ENCODE measurements at regions not wholly inside any gene's neighbourhood (a gene's known extent, or its start where the extent isn't known, plus 50 kb on each side); places are given as distances from the start of the nearest gene placed in this dataset.
A peak's percentile ranks its signal among the peaks of the same experiment; 100 is the strongest.

DNA sequence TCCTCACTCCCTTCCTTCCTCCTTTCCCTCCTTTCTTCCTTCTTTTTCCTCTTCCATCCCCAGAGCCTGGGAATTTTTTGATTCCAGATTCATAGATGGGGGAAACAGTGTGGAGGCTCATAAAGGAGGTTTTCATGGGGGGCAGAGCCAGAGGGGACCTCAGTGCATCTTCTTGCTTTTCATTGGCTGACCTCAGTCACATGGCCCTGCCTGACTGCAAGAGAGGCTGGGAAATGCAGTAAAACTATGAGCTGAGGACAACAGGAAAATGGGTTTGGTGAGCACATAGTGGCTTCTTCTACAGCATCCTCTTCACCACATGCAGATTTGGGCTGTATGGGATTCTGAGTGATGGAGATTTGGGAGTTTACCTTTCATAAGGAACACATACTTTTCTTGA is 437.1 kb upstream of the TBX3 start:
- in situ Hi-C loops (cut with HindIII; ENCODE audit: low sequenced_read_pairs) = no loop called here
- TF ChIP-seq, protein P1, sequence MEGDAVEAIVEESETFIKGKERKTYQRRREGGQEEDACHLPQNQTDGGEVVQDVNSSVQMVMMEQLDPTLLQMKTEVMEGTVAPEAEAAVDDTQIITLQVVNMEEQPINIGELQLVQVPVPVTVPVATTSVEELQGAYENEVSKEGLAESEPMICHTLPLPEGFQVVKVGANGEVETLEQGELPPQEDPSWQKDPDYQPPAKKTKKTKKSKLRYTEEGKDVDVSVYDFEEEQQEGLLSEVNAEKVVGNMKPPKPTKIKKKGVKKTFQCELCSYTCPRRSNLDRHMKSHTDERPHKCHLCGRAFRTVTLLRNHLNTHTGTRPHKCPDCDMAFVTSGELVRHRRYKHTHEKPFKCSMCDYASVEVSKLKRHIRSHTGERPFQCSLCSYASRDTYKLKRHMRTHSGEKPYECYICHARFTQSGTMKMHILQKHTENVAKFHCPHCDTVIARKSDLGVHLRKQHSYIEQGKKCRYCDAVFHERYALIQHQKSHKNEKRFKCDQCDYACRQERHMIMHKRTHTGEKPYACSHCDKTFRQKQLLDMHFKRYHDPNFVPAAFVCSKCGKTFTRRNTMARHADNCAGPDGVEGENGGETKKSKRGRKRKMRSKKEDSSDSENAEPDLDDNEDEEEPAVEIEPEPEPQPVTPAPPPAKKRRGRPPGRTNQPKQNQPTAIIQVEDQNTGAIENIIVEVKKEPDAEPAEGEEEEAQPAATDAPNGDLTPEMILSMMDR (IDR thresholded peaks at IDR 0.05; ENCODE audit: low read depth, low read length) = no peak
- H3K4me3 ChIP-seq (ENCODE audit: low read depth, low read length) = no peak overlapping the region
- DNase-seq (ENCODE audit: low read depth, low spot score) = no peak

DNA sequence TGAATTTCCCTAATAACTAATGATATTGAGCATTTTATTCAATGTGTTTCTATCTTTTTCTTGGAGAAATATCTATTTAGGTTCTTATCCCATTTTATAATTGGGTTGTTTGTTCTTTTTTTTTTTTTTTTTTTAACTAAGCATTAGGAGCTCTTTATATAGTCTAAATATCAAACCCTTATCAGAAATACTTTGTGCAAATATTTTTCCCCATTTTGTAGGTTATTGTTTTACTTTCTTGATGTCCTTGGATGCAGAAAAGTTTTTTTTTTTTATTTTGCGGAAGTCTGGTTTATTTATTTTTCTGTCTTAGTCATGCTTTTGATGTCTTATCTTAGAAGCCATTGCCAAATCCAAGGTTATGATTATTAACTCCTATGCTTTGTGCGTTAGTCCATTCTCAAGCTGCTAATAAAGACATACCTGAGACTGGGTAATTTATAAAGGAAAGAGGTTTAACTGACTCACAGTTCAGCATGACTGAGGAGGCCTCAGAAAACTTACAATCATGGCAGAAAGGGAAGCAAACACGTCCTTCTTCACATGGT is 434.3 kb upstream of the TBX3 start:
- TF ChIP-seq, protein P1 (IDR thresholded peaks at IDR 0.05; ENCODE audit: low read depth, low read length) = no peak
- no peak overlapping the region for H3K4me3 ChIP-seq (ENCODE audit: low read depth, low read length)
- no peak for DNase-seq (ENCODE audit: low read depth, low spot score)
- in situ Hi-C loops (cut with HindIII; ENCODE audit: low sequenced_read_pairs) = no loop called here

DNA sequence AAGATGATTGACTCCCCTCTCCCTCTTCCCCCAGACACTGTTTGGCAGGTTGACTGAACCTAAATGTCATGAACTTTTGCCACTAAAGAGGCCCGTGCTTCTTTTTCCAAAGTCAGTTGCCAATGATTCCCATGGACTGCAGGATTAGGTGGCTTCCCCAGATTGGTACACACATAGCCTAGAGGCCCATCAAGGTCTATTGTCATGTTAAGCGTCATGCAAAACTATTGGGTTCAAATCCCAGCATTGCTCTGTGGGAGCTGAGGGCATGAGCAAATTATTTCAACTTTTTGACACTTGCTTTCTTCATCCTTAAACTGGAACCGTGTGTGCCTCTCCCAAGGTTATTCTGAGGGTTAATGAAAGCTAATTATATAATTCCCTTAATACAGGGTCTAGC is 430.2 kb upstream of the TBX3 start:
- no peak for DNase-seq (ENCODE audit: low read depth, low spot score)
- H3K4me3 ChIP-seq (ENCODE audit: low read depth, low read length) = no peak overlapping the region
- TF ChIP-seq, protein P1 (IDR thresholded peaks at IDR 0.05; ENCODE audit: low read depth, low read length) = no peak
- in situ Hi-C loops (cut with HindIII; ENCODE audit: low sequenced_read_pairs) = no loop called here

DNA sequence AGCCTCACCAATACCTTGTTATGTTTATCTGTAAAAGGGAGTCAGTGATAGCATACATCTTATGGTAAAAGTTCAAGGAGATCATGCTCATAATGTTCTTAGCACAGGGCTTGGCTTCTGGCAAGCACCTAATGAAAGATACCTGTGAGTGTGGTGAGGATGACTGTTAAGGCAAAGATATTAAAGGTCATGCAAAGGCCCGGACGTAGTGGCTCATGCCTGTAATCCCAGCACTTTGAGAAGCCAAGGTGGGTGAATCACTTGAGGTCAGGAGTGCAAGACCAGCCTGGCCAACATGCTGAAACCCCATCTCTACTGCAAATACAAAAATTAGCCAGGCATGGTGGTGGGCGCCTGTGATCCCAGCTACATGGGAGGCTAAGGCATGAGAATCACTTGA is 425.9 kb upstream of the TBX3 start:
- in situ Hi-C loops (cut with HindIII; ENCODE audit: low sequenced_read_pairs) = no loop called here
- no peak for DNase-seq (ENCODE audit: low read depth, low spot score)
- TF ChIP-seq, protein P1 (IDR thresholded peaks at IDR 0.05; ENCODE audit: low read depth, low read length) = no peak
- no peak overlapping the region for H3K4me3 ChIP-seq (ENCODE audit: low read depth, low read length)

DNA sequence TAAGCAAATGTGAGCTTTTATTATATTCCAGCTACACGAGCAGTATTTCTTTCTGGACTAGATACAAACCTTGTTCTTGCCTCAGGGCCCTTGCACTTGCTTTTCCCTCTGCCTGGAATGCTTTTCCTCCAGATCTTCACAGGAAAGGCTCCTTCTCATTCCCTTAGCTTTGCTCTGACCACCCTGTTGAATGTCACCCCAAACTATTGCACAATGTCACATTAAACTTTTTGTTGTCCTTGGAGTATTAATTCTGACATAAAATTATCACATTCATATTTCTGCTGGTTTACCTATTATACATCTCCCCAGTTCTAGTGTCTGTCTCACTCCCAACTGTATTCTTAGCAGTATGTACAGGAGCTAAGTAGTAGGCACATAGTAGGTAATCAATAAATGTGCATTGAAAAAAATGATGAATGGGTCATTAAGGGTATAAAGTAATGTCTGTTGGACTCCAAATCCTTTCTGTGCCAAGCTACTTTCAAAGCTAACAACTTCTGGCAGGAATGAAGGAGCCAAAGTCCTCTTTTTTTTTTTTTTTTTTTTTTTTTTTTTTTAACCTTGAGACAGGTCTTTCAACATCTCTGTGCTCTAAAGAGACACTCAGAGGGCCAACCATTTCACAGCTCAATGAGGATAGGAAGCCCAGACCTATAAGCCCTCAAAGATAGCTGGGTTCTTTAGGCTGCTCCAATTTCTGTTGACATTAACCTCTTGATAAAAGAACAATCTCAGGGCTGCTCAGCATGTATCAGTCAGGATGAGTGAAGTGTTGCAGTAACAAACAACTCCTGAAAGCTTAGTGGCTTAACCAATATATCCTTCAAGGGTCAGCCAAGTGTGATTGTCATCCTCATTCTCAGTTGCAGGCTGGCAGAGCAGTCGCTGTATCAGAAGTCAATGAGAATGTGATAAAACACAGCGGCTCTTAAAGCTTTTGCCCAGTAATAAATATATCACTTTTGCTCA is 424.4 kb upstream of the TBX3 start:
- TF ChIP-seq, protein P1 (IDR thresholded peaks at IDR 0.05; ENCODE audit: low read depth, low read length) = no peak
- no peak overlapping the region for H3K4me3 ChIP-seq (ENCODE audit: low read depth, low read length)
- in situ Hi-C loops (cut with HindIII; ENCODE audit: low sequenced_read_pairs) = no loop called here
- DNase-seq (ENCODE audit: low read depth, low spot score) = no peak

DNA sequence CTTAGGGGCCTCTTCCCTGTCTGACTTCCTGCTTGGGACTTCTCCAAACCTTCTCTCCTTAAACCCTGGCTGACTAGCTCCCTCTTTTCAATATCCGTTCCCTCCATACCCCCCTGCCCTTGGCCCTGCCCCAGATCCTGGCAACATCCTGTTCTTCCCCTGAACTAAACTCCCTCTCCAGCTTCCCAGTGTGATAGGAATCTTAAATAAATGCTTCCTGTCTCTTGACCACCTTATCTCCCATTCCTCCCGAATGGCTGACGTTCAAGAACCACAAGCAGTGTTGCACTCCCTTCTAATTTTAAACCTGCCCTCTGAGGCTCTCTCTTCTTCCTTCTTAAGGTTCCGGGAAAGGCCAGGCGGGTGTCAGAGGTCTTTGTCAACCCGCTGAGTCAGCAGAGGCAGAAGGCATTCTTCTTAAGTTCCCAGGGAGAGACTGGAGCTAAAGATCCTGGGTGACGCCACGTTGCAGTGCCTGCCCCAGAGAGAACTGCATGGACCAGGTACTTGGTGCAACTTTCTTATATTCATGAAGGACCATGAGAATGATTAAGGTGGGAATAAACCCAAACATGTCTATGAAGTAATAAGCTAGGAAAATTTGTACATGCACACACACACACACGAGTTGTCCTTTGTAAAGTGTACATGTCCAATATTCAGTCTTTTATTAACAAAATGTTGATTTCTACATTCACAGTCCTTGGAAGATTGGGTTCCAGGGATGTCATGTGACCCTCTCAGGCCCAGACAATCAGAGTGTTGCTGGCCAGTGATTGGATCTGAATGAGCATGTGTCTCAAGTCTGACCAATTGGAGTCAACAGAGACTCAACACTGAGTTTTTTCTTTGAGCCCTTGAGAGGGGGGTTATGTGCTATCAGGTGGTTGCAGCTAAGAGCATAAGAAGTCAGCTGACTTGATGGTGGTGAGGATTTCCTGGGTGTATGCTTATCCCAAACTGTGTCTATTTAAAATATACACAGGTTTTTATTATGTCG is 420.2 kb upstream of the TBX3 start:
- no peak overlapping the region for H3K4me3 ChIP-seq (ENCODE audit: low read depth, low read length)
- TF ChIP-seq, protein P1 (IDR thresholded peaks at IDR 0.05; ENCODE audit: low read depth, low read length) = no peak
- in situ Hi-C loops (cut with HindIII; ENCODE audit: low sequenced_read_pairs) = no loop called here
- DNase-seq (ENCODE audit: low read depth, low spot score) = peak; percentile 54

All from astrocyte of the spinal cord (primary cell).